H1 (cell line): ENCODE measurements at regions not wholly inside any gene's neighbourhood (a gene's known extent, or its start where the extent isn't known, plus 50 kb on each side); places are given as distances from the start of the nearest gene placed in this dataset.

Source experiments
- EZH2 ChIP-seq: fragments of 200-600 bp; sonication (generic); IDR thresholded peaks from 2 replicates; pipeline ENCODE4 v1.7.1; 2012; ENCODE audit warnings: low read depth, mild to moderate bottlenecking, moderate library complexity, low read length, inconsistent platforms; ENCODE audit not compliant: severe bottlenecking
- HDAC2 ChIP-seq, 2 experiments: fragments of 300-600 bp in 1 of 2; sonication (generic) in 1 of 2; IDR thresholded peaks; 2 replicates each; pipeline ENCODE4 v1.6.1; 2011 to 2012; ENCODE audit warnings: low read depth in 2 of 2, low read length in 2 of 2, mild to moderate bottlenecking in 2 of 2, moderate library complexity in 2 of 2, borderline replicate concordance in 1 of 2, inconsistent platforms in 1 of 2
- POLR2A ChIP-seq, 2 experiments: IDR thresholded peaks; 1 replicate in 1 of 2; 2 replicates in 1 of 2; pipeline ENCODE4 v1.6.1; 2011; ENCODE audit warnings: low read depth in 2 of 2, low read length in 2 of 2, mild to moderate bottlenecking in 2 of 2; ENCODE audit errors: control extremely low read depth in 1 of 2
- RFX5 ChIP-seq: IDR thresholded peaks from 2 replicates; pipeline ENCODE4 v1.6.1; 2011; ENCODE audit warnings: low read depth, low read length, improper control_type of control experiment, borderline replicate concordance
- SRF ChIP-seq: IDR thresholded peaks from 2 replicates; pipeline ENCODE4 v1.6.1; 2011; ENCODE audit warnings: mild to moderate bottlenecking, low read depth, low read length, moderate library complexity
- TAF1 ChIP-seq: IDR thresholded peaks from 2 replicates; pipeline ENCODE4 v1.6.1; 2011; ENCODE audit warnings: mild to moderate bottlenecking, low read depth, low read length
- YY1 ChIP-seq: IDR thresholded peaks from 2 replicates; pipeline ENCODE4 v1.6.1; 2011; ENCODE audit warnings: low read depth, mild to moderate bottlenecking, low read length

- TF ChIP-seq POLR2A (IDR thresholded peaks at IDR 0.05; ENCODE audit: control extremely low read depth in 1 of 2, low read depth in 2 of 2, low read length in 2 of 2), result no peak
- no peak for TF ChIP-seq YY1
- TF ChIP-seq HDAC2 (IDR thresholded peaks at IDR 0.05; ENCODE audit: borderline replicate concordance in 1 of 2, low read depth in 2 of 2, low read length in 2 of 2), result no peak
- no peak for TF ChIP-seq TAF1
- TF ChIP-seq RFX5, result no peak
- TF ChIP-seq SRF, result no peak
- TF ChIP-seq EZH2, result no peak
Measured at GRCh38 chr12:23221926-23222325, 597.0 kb downstream of the ETNK1 start.
